ENCODE measurements at regions not wholly inside any gene's neighbourhood (a gene's known extent, or its start where the extent isn't known, plus 50 kb on each side); places are given as distances from the start of the nearest gene placed in this dataset.

- no peak for TF ChIP-seq CTCF (IDR thresholded peaks at IDR 0.05)
- Mint-ChIP-seq H3K4me3 (ENCODE audit: unreplicated experiment) (no peak overlapping the region), H3K9me3 (ENCODE audit: low read depth) (peaks cover 40% of the 10 kb centered on the region), H3K27me3 (ENCODE audit: low read depth) (no peaks in the 10 kb centered on the region), H3K27ac (ENCODE audit: unreplicated experiment) (no peak overlapping the region), H3K36me3 (ENCODE audit: low read depth) (peaks cover 13% of the 10 kb centered on the region), H3K4me1 (ENCODE audit: low read depth) (no peaks in the 10 kb centered on the region)
- DNase-seq (ENCODE audit: low spot score), result no peak
These were observed 56.2 kb upstream of the VEPH1 start for GRCh38 chr3:157559401-157559800.
